GM23338 (cell line): ENCODE measurements at regions not wholly inside any gene's neighbourhood (a gene's known extent, or its start where the extent isn't known, plus 50 kb on each side); places are given as distances from the start of the nearest gene placed in this dataset.

Experiments used
- ATAC-seq: fragments of 200-7000 bp; cut with Tn5 transposase; 3 replicates; pipeline ENCODE4 v1.9.1; 2020
- DNase-seq: peaks from one replicate; pipeline ENCODE4 v3.0.0-alpha.2; 2015; ENCODE audit warnings: low spot score
- H2AFZ ChIP-seq: fragments of 200-600 bp; sonication (generic); 2 replicates; pipeline ENCODE4 v1.8.0; 2016; ENCODE audit warnings: antibody characterized with exemption, mild to moderate bottlenecking, moderate library complexity
- H3F3A ChIP-seq: fragments of 200-600 bp; sonication (generic); replicated peaks from 2 replicates; pipeline ENCODE4 v1.8.0; 2017; ENCODE audit warnings: antibody characterized with exemption, mixed run types, low read depth
- H3K27ac ChIP-seq: fragments of 200-600 bp; sonication (generic); 2 replicates; pipeline ENCODE4 v1.6.1; 2016; ENCODE audit warnings: low read depth
- H3K27me3 ChIP-seq: fragments of 200-600 bp; sonication (generic); 2 replicates; pipeline ENCODE4 v1.8.0; 2016; ENCODE audit warnings: mild to moderate bottlenecking, mixed run types, moderate library complexity; ENCODE audit not compliant: insufficient read depth
- H3K36me3 ChIP-seq: fragments of 200-600 bp; sonication (generic); 2 replicates; pipeline ENCODE4 v1.8.0; 2016; ENCODE audit warnings: mild to moderate bottlenecking; ENCODE audit not compliant: insufficient read depth
- H3K4me1 ChIP-seq: fragments of 200-600 bp; sonication (generic); 2 replicates; pipeline ENCODE4 v1.8.0; 2016; ENCODE audit warnings: mild to moderate bottlenecking, moderate library complexity; ENCODE audit not compliant: insufficient read depth
- H3K4me2 ChIP-seq: fragments of 200-600 bp; sonication (generic); 2 replicates; pipeline ENCODE4 v1.7.1; 2017; ENCODE audit warnings: mixed run types
- H3K4me3 ChIP-seq: fragments of 200-600 bp; sonication (generic); 2 replicates; pipeline ENCODE4 v1.6.1; 2016; ENCODE audit warnings: mixed run types
- H3K79me2 ChIP-seq: fragments of 200-600 bp; sonication (generic); replicated peaks from 2 replicates; pipeline ENCODE4 v1.8.0; 2017; ENCODE audit warnings: mild to moderate bottlenecking; ENCODE audit not compliant: insufficient read depth
- H3K9me2 ChIP-seq: fragments of 200-600 bp; sonication (generic); 2 replicates; pipeline ENCODE4 v1.8.0; 2017; ENCODE audit not compliant: insufficient read depth
- H4K20me1 ChIP-seq: fragments of 200-600 bp; sonication (generic); replicated peaks from 2 replicates; pipeline ENCODE4 v1.8.0; 2017; ENCODE audit warnings: mild to moderate bottlenecking; ENCODE audit not compliant: insufficient read depth
- H3K27ac Mint-ChIP-seq: 2 replicates; pipeline ENCODE4 v1.8.0; 2020; ENCODE audit warnings: inconsistent platforms, mild to moderate bottlenecking, moderate library complexity, mixed read lengths
- H3K27me3 Mint-ChIP-seq: 3 replicates; pipeline ENCODE4 v1.8.0; 2022; ENCODE audit warnings: low read depth, mild to moderate bottlenecking, moderate library complexity, mixed read lengths, inconsistent platforms; ENCODE audit not compliant: insufficient read depth, poor library complexity
- H3K36me3 Mint-ChIP-seq: 3 replicates; pipeline ENCODE4 v1.8.0; 2021; ENCODE audit warnings: low read depth, mild to moderate bottlenecking, inconsistent platforms, moderate library complexity, mixed read lengths
- H3K4me1 Mint-ChIP-seq: 3 replicates; pipeline ENCODE4 v1.8.0; 2020; ENCODE audit warnings: mild to moderate bottlenecking, inconsistent platforms, mixed read lengths
- H3K4me3 Mint-ChIP-seq: 3 replicates; pipeline ENCODE4 v1.8.0; 2021; ENCODE audit warnings: moderate library complexity, mild to moderate bottlenecking, inconsistent platforms, mixed read lengths
- H3K9me3 Mint-ChIP-seq: 3 replicates; pipeline ENCODE4 v1.8.0; 2020; ENCODE audit warnings: moderate library complexity, mild to moderate bottlenecking, inconsistent platforms, mixed read lengths
- EZH2 ChIP-seq: fragments of 200-600 bp; sonication (generic); IDR thresholded peaks from one replicate; pipeline ENCODE4 v1.8.0; 2017; ENCODE audit warnings: antibody characterized with exemption, mild to moderate bottlenecking, low read depth; ENCODE audit not compliant: unreplicated experiment
- EZH2phosphoT487 ChIP-seq: fragments of 200-600 bp; sonication (generic); IDR thresholded peaks from one replicate; pipeline ENCODE4 v1.8.1; 2018; ENCODE audit warnings: antibody characterized with exemption; ENCODE audit not compliant: unreplicated experiment
- JUNB ChIP-seq: IDR thresholded peaks from one replicate; pipeline ENCODE4 v1.6.1; 2016; ENCODE audit warnings: antibody characterized with exemption; ENCODE audit not compliant: unreplicated experiment
- POLR2AphosphoS5 ChIP-seq: IDR thresholded peaks from 2 replicates; pipeline ENCODE4 v1.6.1; 2016; ENCODE audit warnings: antibody characterized with exemption, low read depth
- REST ChIP-seq: IDR thresholded peaks from one replicate; pipeline ENCODE4 v1.6.1; 2018; ENCODE audit warnings: antibody characterized with exemption; ENCODE audit not compliant: unreplicated experiment
- ZNF114 ChIP-seq: fragments of 250-450 bp; sonication (Bioruptor Pico); IDR thresholded peaks from 2 replicates; pipeline ENCODE4 v1.5.0; 2020; ENCODE audit warnings: mild to moderate bottlenecking, moderate library complexity
- TF ChIP-seq, protein P1 (sequence below): fragments of 250-450 bp; sonication (Bioruptor Pico); IDR thresholded peaks from 2 replicates; pipeline ENCODE4 v1.5.0; 2020; ENCODE audit warnings: mild to moderate bottlenecking, moderate library complexity

- Histone ChIP-seq H3F3A (no peaks in the 10 kb centered on the region), H3K9me2 (peaks cover 9% of the 10 kb centered on the region; the same call in 1 of the 2 replicates), H3K4me3 (no peak overlapping the region), H4K20me1 (no peaks in the 10 kb centered on the region), H3K36me3 (no peaks in the 10 kb centered on the region), H3K4me1 (peaks cover 6% of the 10 kb centered on the region; the same call in 1 of the 2 replicates), H3K27me3 (no peaks in the 10 kb centered on the region), H3K27ac (no peak overlapping the region), H2AFZ (no peak overlapping the region), H3K79me2 (no peaks in the 10 kb centered on the region), H3K4me2 (no peak overlapping the region)
- no peak overlapping the region for H3K27ac Mint-ChIP-seq
- H3K9me3 Mint-ChIP-seq: no peaks in the 10 kb centered on the region
- TF ChIP-seq, protein P1, sequence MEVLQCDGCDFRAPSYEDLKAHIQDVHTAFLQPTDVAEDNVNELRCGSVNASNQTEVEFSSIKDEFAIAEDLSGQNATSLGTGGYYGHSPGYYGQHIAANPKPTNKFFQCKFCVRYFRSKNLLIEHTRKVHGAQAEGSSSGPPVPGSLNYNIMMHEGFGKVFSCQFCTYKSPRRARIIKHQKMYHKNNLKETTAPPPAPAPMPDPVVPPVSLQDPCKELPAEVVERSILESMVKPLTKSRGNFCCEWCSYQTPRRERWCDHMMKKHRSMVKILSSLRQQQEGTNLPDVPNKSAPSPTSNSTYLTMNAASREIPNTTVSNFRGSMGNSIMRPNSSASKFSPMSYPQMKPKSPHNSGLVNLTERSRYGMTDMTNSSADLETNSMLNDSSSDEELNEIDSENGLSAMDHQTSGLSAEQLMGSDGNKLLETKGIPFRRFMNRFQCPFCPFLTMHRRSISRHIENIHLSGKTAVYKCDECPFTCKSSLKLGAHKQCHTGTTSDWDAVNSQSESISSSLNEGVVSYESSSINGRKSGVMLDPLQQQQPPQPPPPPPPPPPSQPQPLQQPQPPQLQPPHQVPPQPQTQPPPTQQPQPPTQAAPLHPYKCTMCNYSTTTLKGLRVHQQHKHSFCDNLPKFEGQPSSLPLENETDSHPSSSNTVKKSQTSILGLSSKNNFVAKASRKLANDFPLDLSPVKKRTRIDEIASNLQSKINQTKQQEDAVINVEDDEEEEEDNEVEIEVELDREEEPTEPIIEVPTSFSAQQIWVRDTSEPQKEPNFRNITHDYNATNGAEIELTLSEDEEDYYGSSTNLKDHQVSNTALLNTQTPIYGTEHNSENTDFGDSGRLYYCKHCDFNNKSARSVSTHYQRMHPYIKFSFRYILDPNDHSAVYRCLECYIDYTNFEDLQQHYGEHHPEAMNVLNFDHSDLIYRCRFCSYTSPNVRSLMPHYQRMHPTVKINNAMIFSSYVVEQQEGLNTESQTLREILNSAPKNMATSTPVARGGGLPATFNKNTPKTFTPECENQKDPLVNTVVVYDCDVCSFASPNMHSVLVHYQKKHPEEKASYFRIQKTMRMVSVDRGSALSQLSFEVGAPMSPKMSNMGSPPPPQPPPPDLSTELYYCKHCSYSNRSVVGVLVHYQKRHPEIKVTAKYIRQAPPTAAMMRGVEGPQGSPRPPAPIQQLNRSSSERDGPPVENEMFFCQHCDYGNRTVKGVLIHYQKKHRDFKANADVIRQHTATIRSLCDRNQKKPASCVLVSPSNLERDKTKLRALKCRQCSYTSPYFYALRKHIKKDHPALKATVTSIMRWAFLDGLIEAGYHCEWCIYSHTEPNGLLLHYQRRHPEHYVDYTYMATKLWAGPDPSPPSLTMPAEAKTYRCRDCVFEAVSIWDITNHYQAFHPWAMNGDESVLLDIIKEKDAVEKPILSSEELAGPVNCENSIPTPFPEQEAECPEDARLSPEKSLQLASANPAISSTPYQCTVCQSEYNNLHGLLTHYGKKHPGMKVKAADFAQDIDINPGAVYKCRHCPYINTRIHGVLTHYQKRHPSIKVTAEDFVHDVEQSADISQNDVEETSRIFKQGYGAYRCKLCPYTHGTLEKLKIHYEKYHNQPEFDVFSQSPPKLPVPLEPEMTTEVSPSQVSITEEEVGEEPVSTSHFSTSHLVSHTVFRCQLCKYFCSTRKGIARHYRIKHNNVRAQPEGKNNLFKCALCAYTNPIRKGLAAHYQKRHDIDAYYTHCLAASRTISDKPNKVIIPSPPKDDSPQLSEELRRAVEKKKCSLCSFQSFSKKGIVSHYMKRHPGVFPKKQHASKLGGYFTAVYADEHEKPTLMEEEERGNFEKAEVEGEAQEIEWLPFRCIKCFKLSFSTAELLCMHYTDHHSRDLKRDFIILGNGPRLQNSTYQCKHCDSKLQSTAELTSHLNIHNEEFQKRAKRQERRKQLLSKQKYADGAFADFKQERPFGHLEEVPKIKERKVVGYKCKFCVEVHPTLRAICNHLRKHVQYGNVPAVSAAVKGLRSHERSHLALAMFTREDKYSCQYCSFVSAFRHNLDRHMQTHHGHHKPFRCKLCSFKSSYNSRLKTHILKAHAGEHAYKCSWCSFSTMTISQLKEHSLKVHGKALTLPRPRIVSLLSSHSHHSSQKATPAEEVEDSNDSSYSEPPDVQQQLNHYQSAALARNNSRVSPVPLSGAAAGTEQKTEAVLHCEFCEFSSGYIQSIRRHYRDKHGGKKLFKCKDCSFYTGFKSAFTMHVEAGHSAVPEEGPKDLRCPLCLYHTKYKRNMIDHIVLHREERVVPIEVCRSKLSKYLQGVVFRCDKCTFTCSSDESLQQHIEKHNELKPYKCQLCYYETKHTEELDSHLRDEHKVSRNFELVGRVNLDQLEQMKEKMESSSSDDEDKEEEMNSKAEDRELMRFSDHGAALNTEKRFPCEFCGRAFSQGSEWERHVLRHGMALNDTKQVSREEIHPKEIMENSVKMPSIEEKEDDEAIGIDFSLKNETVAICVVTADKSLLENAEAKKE: no peak
- no peaks in the 10 kb centered on the region for H3K36me3 Mint-ChIP-seq
- H3K4me3 Mint-ChIP-seq: no peak overlapping the region
- DNase-seq (no peak), ATAC-seq (no peak)
- H3K27me3 Mint-ChIP-seq: peaks cover 11% of the 10 kb centered on the region
- peaks cover 3% of the 10 kb centered on the region; the same call in 2 of the 3 replicates for H3K4me1 Mint-ChIP-seq
These were observed 130.7 kb upstream of the TNR start for GRCh38 chr1:175874081-175874480.

DNA sequence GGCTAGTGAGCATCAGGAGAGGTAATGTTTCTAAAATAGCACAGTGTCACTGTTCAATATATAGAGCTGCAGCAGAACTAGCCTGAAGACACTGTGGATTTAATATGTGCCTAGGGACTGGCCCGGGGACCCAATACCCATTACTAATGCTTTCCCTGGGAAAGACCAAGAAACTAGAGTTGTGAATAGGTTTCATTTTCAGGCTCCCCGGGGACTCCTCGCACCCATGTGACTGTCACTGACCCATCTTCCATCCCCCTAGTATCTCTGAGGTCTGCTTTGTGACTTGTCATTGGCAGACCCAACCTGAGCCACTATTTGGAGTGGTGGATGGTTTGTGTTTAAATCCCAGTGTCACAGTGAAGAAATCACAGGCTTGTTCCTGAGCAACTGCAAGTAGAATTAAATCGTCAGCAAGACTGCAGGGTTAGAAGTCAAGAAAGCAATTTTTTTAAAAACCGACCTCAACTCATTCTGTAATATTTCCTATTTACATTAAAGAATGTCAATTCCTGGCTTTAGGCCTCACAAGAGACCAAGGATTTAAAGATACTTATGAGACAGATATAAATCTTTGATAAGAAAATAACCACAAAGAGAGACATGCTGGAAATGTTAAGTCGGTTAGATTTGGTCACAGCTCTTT, 130.0 kb upstream of the TNR start:
- H3K27me3 ChIP-seq: no peaks in the 10 kb centered on the region
- H2AFZ ChIP-seq: no peak overlapping the region
- Mint-ChIP-seq H3K27ac (no peak overlapping the region), H3K36me3 (no peaks in the 10 kb centered on the region), H3K9me3 (no peaks in the 10 kb centered on the region), H3K27me3 (peaks cover 11% of the 10 kb centered on the region), H3K4me1 (peaks cover 10% of the 10 kb centered on the region; the same call in 2 of the 3 replicates), H3K4me3 (no peak overlapping the region)
- H3K4me2 ChIP-seq: no peak overlapping the region
- no peaks in the 10 kb centered on the region for H3K79me2 ChIP-seq
- H3K4me3 ChIP-seq: no peak overlapping the region
- peaks cover 9% of the 10 kb centered on the region; the same call in 1 of the 2 replicates for H3K9me2 ChIP-seq
- H3F3A ChIP-seq: no peaks in the 10 kb centered on the region
- DNase-seq: no peak
- H3K36me3 ChIP-seq: no peaks in the 10 kb centered on the region
- ATAC-seq: no peak
- peaks cover 8% of the 10 kb centered on the region; the same call in 1 of the 2 replicates for H3K4me1 ChIP-seq
- H4K20me1 ChIP-seq: no peaks in the 10 kb centered on the region
- H3K27ac ChIP-seq: no peak overlapping the region
- TF ChIP-seq EZH2 (no peak), JUNB (no peak), REST (no peak), ZNF114 (no peak), EZH2phosphoT487 (no peak), POLR2AphosphoS5 (no peak)
